Neural progenitor cell (in vitro differentiated cells): ENCODE measurements at regions not wholly inside any gene's neighbourhood (a gene's known extent, or its start where the extent isn't known, plus 50 kb on each side); places are given as distances from the start of the nearest gene placed in this dataset.

Experiments used
- CTCF ChIP-seq: fragments of 200-600 bp; sonication (generic); IDR thresholded peaks from 2 replicates; pipeline ENCODE4 v1.5.1; 2017; ENCODE audit warnings: antibody characterized with exemption, mild to moderate bottlenecking
- EZH2 ChIP-seq: fragments of 200-600 bp; sonication (generic); IDR thresholded peaks from 2 replicates; pipeline ENCODE4 v1.6.1; 2017; ENCODE audit warnings: antibody characterized with exemption, mild to moderate bottlenecking, moderate library complexity

- TF ChIP-seq CTCF (no peak), EZH2 (no peak)
Measured at GRCh38 chr1:229105109-229105508, 165.8 kb upstream of the RAB4A start.
